HG03159 (cell line): ENCODE measurements at regions not wholly inside any gene's neighbourhood (a gene's known extent, or its start where the extent isn't known, plus 50 kb on each side); places are given as distances from the start of the nearest gene placed in this dataset.
"Not testable (repeated sequence)": the region's sequence is repeated elsewhere in the genome, so short reads cannot be mapped to it uniquely, and the experiment has no call there.

Experiments used
- ATAC-seq: cut with Tn5 transposase; IDR thresholded peaks from one replicate; pipeline ENCODE4 v1.9.1; 2021; ENCODE audit warnings: mild to moderate bottlenecking, moderate library complexity; ENCODE audit not compliant: unreplicated experiment

DNA sequence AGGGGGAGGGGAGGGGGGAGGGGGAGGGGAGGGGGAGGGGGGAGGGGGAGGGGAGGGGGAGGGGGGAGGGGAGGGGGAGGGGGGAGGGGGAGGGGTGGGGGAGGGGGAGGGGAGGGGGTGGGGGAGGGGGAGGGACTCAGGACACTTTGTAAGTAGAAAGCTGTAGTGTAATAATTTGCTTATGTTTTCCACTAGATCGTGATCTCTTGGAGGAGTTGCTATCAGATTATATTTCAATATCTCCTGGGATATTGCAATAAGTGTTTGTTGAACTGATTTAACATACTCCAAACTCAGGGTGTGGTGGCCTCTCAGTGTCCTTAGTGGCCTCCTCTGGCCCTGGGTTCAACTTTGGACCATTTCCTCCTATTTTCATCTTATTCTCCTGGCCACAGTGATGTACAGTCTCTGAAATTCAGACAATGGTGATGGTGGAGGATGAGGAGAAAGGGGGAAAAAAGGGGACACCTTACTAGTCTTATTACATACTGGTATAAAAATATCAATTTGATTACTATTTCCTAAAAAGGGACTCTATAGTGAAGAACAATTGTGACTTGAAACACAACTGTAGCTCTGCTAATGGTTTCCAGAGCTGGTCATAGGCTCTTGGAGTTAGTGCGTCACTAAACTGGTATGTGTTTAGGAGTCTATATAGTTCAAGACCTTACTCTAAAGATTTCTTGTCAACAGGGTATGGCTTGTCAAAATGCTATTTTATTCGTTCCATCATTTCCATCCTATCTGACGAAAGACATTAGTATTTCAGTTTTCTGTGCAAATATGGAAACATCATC, 89.6 kb downstream of the DDX1 start:
- no peak for ATAC-seq

DNA sequence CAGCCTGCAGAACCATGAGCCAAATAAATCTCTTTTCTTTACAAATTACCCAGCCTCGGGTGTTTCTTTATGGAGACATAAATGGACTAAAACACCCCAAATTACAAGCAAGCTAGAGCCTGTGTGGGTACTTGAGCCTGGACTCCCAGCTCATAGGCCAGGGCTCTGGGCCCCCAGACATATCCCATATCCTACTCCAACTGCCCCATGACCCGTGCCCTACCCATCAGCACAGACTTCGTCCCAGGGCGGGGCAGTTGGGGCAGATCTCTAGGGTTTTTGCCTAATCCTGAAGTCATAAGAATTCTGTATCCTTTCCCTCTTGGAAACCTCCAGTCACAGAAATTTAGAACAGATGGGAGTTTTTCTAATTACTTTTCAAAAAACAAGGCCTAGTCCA, 90.7 kb downstream of the DDX1 start:
- no peak for ATAC-seq

DNA sequence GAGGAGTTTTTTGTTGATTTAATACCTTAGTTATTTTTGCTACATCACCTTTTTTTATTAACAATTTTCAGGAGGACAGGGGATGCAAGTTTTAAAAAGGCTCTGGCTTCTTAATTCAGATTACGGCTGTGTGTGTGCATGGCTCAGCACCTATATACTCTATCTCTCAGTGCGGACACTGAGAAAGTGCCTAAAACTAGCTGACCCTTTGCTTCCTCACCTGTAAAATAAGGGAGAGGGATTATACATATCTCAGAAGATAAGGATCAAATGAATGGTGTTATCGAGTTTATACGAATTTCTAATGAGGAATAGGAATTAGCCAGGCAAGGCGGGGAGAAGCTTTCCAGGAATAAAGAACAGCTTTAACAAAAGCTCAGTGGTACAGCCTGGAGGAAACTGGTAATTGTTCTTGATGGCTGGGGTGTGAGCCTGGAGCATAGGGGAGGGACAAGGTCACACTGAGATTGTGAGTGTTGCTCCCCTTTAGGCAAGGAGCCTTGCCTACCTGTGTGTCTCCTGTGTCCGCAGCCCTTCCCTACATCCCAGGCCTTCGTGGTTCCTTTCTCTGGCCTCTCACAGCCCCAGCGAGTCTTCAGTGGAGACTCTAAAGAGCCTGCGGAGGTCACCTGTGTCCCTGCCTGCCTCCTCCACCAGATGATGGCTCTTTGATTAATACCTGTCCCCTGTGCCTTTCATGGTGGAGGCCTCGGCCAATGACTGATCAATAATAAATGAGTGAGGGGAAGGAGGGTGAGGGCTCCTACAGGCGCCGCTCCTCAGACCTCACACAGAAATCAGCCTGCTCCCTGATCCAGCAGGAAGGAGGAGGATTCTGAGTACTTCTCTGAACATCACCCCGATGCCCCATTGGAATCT, 92.7 kb downstream of the DDX1 start:
- ATAC-seq, result no peak

DNA sequence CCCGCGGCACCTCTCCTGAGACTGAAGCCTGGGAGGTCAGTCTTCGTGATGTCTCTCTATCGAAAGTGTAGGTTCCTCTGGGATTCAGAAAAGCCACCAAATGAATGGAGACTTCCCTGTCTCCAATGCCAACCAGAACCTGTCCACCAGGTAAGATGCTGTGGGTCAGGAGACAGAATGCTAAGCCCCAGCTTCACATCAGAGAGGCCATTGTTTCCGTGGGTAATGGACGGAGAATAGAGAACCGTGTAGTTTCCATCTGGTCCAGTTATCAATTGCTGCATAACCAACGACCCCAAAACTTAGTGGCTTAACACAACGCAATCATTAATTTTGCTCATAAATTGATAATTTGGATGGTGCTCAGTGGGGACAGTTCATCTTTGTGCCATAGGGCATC, 93.5 kb downstream of the DDX1 start:
- no peak for ATAC-seq

- no peak for ATAC-seq
Observed at GRCh38 chr2:15686643-15687042, 95.0 kb downstream of the DDX1 start.

GRCh38 chr2:15687243-15687642, 95.6 kb downstream of the DDX1 start:
- no peak for ATAC-seq

- no peak for ATAC-seq
Observed at GRCh38 chr2:15687720-15688119, 96.1 kb downstream of the DDX1 start.

GRCh38 chr2:15688924-15689568, 97.4 kb downstream of the DDX1 start:
- ATAC-seq, result no peak

- ATAC-seq, result no peak
Observed at GRCh38 chr2:15689654-15690053, 98.0 kb downstream of the DDX1 start.

- no peak for ATAC-seq
Observed at GRCh38 chr2:15691586-15692310, 100.1 kb downstream of the DDX1 start.

DNA sequence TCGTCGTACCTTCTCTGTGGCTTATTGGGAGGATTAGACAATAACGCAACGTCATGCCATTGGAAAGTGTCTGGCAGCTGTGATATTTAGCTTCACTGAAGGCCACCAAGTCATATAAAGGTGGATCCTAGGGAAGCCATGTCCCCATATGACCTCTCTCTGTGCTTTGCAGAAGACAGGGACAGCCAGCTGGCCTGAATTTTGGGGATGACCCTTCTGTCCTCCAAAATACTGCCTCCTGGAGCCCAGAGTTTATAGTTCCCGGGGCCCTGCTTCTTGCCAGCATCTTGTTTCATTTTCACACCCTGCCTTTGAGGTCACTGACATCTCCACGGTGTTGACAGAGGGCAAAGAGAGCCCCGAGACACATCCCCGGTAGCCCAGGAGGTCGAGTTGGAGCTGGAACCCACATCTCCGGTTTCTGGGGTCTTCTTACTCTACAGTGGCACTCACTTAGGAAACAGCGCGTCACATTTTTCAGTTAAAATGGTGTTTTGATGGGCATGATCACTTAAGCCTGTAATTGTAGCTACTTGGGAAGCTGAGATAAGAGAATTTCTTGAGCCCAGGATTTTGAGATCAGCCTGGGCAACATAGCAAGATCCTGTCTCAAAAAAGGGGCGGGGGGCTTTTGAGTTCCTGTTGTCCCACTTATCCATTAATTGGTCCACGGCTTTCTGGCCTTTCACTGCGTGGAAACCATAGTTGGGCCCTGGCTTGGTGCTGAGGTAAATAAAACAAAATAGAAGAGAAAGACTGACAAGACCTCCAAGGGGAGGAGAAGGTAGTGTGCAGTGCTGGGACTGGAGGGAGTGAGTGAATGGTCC, 101.1 kb downstream of the DDX1 start:
- no peak for ATAC-seq

DNA sequence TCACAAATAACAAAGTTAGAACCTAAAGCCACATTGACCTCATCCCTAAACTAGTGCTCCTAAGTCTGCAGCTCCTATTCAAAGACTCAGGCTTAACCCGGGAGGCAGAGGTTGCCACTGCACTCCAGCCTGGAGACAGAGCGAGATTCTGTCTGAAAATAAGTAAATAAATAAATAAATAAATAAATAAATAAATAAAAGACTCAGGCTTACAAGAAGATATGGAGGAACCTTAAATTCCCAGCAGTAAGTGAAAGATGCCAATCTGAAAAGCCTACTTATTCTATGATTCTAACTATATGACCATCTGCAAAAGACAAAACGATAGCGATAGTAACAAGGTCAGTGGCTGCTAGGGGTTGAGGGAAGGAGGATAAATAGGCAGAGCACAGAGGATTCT, 101.7 kb downstream of the DDX1 start:
- ATAC-seq, result no peak

DNA sequence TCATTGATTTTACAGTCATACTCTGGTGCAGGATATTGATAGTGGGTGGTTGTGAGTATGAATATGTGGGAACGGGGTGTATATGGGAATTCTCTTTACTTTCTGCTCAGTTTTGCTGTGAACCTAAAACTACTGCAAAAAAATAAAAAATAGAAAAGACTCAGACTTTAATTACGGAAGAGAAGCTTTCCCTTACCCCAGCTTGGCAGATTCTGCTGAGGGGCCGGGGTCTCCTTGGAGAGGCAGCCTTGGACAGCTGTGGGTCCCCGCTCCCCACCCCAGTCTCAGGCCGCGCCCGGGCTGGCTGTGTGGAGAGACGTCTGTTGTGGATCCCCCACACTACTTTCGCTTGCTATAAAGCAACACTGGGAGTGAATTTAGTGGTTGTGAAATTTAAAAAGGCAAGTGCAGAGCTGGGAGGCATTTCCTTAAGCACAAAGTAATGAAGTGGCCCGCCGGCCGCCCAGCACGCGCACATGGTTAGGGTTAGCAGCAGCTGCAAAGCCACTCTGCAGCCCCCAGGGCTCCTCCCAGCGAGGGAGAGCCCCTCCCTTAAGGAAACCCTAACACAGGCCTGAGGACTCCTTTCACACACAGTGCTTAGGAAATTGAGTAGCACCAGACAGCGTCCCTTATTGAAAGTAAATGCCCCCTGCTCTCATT, 102.4 kb downstream of the DDX1 start:
- ATAC-seq, result no peak

- ATAC-seq, result no peak
Observed at GRCh38 chr2:15694589-15694986, 102.9 kb downstream of the DDX1 start.

DNA sequence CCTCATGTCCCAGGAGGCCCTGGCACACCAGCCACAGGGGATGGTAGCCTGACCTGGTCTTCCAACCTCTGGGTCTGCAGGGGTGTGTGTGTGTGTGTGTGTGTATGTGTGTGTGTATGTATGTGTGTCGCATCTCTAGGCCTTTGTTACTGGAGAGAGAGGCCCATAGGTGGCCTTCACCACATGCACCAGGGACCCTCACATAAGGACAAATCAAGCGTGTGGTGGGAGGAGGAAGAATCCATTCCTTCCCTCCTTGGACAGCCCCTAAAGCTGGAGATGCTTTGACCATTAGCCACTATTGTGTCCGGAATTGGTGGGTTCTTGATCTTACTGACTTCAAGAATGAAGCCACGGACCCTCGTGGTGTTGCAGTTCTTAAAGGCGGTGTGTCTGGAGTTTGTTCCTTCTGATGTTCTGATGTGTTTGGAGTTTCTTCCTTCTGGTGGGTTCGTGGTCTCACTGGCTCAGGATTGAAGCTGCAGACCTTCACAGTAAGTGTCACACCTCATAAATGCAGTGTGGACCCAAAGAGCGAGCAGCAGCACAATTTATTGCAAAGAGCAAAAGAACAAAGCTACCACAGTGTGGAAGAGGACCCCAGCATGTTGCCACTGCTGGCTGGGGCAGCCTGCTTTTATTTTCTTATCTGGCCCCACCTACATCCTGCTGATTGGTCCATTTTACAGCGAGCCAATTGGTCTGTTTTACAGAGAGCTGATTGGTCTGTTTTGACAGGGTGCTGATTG, 104.1 kb downstream of the DDX1 start:
- no peak for ATAC-seq

DNA sequence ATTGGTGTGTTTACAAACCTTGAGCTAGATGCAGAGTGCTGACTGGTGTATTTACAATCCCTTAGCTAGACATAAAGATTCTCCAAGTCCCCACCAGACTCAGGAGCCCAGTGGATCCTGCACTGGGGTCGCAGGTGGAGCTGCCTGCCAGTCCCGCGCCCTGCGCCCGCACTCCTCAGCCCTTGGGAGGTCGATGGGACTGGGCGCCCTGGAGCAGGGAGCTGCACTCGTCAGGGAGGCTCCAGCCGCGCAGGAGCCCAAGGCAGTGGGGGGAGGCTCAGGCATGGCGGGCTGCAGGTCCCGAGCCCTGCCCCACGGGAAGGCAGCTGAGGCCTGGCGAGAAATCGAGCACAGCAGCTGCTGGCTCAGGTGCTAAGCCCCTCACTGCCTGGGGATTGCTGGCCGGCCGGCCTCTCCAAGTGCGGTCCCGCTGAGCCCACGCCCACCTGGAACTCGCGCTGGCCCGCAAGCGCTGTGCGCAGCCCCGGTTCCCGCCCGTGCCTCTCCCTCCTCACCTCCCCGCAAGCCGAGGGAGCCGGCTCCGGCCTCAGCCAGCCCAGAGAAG, 105.0 kb downstream of the DDX1 start:
- ATAC-seq, result not testable (repeated sequence)

DNA sequence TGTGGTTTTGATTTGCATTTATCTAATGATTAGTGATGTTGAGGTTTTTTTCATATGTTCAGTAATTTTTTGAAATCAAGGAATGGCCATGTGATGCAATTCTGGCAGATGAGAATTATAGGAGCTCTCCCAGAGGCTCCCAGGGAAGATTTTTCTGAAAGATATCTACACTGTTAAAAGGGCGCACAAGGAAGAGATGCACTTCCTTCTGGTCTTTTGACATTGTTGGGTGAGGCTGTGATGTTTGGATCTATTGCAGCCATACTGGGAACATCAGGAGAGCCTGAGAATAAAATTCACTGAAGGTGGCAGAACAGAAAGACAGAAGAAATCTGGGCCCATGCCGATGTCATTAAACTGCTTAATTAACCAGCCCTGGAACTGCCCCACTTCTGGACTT, 108.5 kb downstream of the DDX1 start:
- no peak for ATAC-seq

DNA sequence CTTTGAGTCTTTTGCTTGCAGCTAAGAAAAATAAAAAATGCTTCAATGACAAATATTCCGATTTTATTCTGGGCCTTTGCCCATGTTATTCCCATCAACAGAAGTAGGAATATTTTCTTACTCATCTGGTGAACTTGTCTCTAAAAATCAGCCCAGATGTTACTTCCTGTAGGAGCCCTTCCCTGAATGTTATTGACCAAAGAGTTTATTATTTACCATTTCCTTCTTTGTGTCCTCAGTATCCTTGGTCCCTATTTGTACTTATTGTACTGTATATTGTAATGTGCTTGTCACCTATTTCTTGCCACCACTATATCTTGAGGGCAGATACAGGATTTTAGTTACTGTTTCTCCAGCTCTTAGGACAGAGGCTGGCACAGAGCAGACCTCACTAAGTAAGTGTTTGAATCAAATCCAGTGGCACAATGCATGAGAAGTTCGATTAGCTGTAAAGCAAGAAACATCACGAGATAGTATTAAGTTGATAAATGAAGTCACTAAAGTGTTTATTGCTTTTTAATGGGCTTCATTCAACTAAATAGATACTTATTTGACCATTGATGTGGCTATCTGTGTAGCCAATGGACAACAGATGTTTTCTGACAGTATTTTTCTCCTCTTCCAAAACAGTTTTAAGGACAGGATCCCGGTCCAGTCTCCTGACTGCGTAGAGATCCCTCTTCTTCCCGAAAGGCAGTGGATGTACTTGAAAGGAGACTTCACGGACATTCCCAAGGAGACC, 109.1 kb downstream of the DDX1 start:
- ATAC-seq, result no peak
